ENCODE measurements at regions not wholly inside any gene's neighbourhood (a gene's known extent, or its start where the extent isn't known, plus 50 kb on each side); places are given as distances from the start of the nearest gene placed in this dataset.

GRCh38 chr1:98055457-98055856 lies 134.6 kb upstream of the DPYD start:
- TF ChIP-seq RAD21 (IDR thresholded peaks at IDR 0.05; ENCODE audit: insufficient read depth, low read depth, low read length) (no peak), SIX5 (IDR thresholded peaks at IDR 0.05; ENCODE audit: low read depth, low read length, severe bottlenecking) (no peak), TAF1 (IDR thresholded peaks at IDR 0.05; ENCODE audit: borderline replicate concordance, low read depth, low read length) (no peak), BCL11A (IDR thresholded peaks at IDR 0.05; ENCODE audit: low read depth, low read length) (no peak)

All from GM12878 (cell line).